ENCODE measurements at regions not wholly inside any gene's neighbourhood (a gene's known extent, or its start where the extent isn't known, plus 50 kb on each side); places are given as distances from the start of the nearest gene placed in this dataset.

DNA sequence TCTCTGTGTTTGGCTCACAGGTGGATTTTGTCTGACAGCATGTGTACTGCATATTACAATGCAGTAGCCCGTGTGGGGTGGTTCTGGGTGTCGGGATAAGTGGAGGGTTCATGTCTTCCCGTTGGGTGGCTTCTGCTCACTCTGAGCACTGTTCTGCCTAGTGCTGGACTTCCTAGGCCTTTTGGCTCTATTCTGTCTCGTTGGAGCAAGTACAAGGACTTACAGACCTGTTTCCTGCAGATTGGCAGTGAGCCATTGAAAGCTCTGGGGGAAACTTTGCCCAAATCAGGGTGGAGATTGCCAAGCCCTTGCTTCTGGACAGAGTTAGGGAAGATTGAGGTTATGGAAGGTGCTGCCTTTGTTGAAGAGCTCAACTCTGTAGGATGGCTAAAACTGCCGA lies 91.1 kb upstream of the SLC4A4 start:
- no peak for TF ChIP-seq ZC3H10 (CRISPR knock-in tag; IDR thresholded peaks at IDR 0.05)
- TF ChIP-seq RARB (CRISPR knock-in tag; IDR thresholded peaks at IDR 0.05): no peak
- no peak for TF ChIP-seq ZFP3 (CRISPR knock-in tag; IDR thresholded peaks at IDR 0.05)
- TF ChIP-seq BACH2 (CRISPR knock-in tag; IDR thresholded peaks at IDR 0.05; ENCODE audit: borderline replicate concordance): no peak
- TF ChIP-seq ZFP30 (CRISPR knock-in tag; IDR thresholded peaks at IDR 0.05): no peak
- no peak for TF ChIP-seq ARNTL (CRISPR knock-in tag; IDR thresholded peaks at IDR 0.05; ENCODE audit: borderline replicate concordance, low read depth)
- TF ChIP-seq TOX (CRISPR knock-in tag; IDR thresholded peaks at IDR 0.05; ENCODE audit: borderline replicate concordance): no peak
- TF ChIP-seq, protein P1, sequence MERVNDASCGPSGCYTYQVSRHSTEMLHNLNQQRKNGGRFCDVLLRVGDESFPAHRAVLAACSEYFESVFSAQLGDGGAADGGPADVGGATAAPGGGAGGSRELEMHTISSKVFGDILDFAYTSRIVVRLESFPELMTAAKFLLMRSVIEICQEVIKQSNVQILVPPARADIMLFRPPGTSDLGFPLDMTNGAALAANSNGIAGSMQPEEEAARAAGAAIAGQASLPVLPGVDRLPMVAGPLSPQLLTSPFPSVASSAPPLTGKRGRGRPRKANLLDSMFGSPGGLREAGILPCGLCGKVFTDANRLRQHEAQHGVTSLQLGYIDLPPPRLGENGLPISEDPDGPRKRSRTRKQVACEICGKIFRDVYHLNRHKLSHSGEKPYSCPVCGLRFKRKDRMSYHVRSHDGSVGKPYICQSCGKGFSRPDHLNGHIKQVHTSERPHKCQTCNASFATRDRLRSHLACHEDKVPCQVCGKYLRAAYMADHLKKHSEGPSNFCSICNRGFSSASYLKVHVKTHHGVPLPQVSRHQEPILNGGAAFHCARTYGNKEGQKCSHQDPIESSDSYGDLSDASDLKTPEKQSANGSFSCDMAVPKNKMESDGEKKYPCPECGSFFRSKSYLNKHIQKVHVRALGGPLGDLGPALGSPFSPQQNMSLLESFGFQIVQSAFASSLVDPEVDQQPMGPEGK (CRISPR knock-in tag; IDR thresholded peaks at IDR 0.05; ENCODE audit: borderline replicate concordance): no peak
- TF ChIP-seq SNAI2 (CRISPR knock-in tag; IDR thresholded peaks at IDR 0.05): no peak
- TF ChIP-seq, protein P2, sequence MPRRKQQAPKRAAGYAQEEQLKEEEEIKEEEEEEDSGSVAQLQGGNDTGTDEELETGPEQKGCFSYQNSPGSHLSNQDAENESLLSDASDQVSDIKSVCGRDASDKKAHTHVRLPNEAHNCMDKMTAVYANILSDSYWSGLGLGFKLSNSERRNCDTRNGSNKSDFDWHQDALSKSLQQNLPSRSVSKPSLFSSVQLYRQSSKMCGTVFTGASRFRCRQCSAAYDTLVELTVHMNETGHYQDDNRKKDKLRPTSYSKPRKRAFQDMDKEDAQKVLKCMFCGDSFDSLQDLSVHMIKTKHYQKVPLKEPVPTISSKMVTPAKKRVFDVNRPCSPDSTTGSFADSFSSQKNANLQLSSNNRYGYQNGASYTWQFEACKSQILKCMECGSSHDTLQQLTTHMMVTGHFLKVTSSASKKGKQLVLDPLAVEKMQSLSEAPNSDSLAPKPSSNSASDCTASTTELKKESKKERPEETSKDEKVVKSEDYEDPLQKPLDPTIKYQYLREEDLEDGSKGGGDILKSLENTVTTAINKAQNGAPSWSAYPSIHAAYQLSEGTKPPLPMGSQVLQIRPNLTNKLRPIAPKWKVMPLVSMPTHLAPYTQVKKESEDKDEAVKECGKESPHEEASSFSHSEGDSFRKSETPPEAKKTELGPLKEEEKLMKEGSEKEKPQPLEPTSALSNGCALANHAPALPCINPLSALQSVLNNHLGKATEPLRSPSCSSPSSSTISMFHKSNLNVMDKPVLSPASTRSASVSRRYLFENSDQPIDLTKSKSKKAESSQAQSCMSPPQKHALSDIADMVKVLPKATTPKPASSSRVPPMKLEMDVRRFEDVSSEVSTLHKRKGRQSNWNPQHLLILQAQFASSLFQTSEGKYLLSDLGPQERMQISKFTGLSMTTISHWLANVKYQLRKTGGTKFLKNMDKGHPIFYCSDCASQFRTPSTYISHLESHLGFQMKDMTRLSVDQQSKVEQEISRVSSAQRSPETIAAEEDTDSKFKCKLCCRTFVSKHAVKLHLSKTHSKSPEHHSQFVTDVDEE (CRISPR knock-in tag; IDR thresholded peaks at IDR 0.05): no peak
- TF ChIP-seq ZNF8 (CRISPR knock-in tag; IDR thresholded peaks at IDR 0.05): no peak
- TF ChIP-seq TCF4 (CRISPR knock-in tag; IDR thresholded peaks at IDR 0.05; ENCODE audit: borderline replicate concordance): no peak
- TF ChIP-seq OSR1 (CRISPR knock-in tag; IDR thresholded peaks at IDR 0.05): no peak
- TF ChIP-seq PPARA (CRISPR knock-in tag; IDR thresholded peaks at IDR 0.05; ENCODE audit: borderline replicate concordance): no peak

Measured in SK-N-SH treated with all-trans-retinoic acid at 6 μM for 48 hours (cell line).